ENCODE measurements at regions not wholly inside any gene's neighbourhood (a gene's known extent, or its start where the extent isn't known, plus 50 kb on each side); places are given as distances from the start of the nearest gene placed in this dataset.

DNA sequence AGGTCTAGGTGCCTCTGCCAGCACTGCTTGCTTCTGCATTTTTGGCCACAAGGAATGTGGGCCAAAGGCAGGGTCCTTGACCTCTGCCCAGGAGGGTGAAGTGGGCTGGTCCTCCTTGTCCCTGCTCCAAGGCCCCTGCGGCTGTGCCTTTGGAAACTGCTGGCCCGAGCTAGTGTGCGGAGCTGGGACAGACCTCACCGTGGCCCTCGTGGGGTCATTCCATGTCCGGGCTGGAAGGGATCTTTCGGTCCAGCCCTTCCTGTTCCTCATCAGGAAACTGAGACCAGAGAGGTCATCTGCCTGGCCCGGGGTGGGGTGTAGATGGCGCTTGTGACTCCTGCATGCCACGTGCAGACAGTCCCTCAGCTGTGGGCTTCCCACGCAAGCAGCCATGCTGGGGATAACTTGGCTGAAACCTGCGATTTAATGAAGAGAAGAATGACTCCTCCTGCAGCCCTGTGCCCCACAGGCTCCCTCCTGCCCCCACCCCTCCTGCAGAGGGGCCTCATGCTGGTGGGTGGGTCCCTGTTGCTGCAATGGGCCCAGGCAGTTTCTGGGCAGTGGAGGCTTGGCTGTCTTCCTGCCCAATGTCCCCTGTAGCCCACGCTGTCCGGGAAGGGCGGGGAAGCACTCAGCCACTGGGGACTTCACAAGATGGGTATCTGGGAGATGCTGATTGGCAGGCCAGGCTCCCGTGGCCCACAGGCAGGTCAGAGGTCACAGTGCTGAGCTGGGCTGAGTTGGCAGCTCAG lies 245.2 kb downstream of the SEC14L1 start:
- intact Hi-C loops (cut with DNase I) = no loop called here
- WGBS = 43% methylated on average over 8 of the region's 16 CpGs
- H3K4me1 ChIP-seq = peaks cover 96 to 99% (median 97%) of the 10 kb centered on the region in 4 donors

DNA sequence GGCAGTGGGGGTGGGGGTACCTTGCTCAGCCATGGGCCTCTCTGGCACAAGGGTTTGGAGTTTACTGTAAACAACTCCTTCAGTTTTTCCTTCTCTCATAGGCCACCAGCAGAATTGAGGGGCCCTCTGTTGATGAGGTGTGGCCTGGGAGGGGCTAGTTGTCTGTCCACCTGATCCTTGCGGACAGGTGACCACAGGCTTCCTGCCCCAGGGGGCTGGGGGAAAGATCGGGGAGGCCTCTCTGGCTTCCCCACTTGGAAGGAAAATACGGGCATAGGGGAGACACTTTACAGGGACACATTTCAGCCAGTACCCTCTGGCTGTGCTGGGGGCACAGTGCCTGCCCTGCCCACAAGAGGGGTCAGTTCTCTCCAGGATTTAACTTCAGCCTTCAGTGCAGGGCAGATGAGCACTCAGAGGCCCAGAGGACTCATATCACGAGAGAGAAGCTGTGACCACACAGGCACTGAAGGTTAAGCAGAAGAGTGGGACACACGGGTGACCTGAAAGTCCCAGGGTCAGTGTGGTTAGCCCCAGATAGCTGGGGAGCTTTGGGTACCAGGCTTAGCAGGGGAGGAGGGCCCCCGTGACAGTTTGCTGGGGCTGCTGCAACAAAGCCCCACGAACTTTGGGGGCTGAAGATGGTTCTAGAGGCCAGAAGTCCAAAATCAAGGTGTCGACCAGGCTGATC lies 245.9 kb downstream of the SEC14L1 start:
- intact Hi-C loops (cut with DNase I) = no loop called here
- peaks cover 96 to 99% (median 97%) of the 10 kb centered on the region in 4 donors for H3K4me1 ChIP-seq

More for the DNA sequence above, 245.2 kb downstream of the SEC14L1 start:
- Histone ChIP-seq H3K36me3 (no peaks in the 10 kb centered on the region), H3K4me3 (peak overlapping the region in 1 of 4 donors; percentile 15), H3K9me3 (no peaks in the 10 kb centered on the region), H3K27ac (replicated peaks in 1 of 4) (peak overlapping the region; percentile 99 to 100 (median 99)), H3K27me3 (no peaks in the 10 kb centered on the region)
- no peak for DNase-seq (ENCODE audit: extremely low spot score)
- TF ChIP-seq EP300 (IDR thresholded peaks at IDR 0.05) (no peak), POLR2AphosphoS5 (IDR thresholded peaks at IDR 0.05) (peak in 1 of 2 donors; percentile 12)

DNA sequence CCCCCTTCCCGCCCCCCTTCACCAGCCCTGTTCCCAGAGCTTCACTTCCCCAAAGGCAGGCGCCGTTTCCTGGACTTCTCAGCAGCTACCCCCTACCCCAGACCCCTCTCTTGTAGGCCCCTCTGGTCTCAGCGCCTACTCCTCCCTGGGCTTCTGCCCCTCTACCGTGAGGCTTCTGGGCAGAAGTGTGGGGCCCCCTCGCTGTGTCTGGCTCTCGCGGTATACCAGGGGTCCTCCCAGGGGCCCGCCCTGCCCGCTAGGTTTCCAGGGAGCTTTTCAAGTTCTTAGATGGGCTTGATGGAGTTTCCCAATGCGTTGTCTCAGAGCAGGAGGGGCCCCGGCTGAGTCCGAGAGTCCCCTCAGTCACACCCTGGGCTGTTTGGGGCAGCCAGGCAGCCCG lies 247.1 kb downstream of the SEC14L1 start:
- no peak for TF ChIP-seq EP300 (IDR thresholded peaks at IDR 0.05)
- TF ChIP-seq POLR2A (IDR thresholded peaks at IDR 0.05; ENCODE audit: low read depth) = no peak
- TF ChIP-seq POLR2AphosphoS5 (IDR thresholded peaks at IDR 0.05) = no peak
- no peak for TF ChIP-seq CTCF (IDR thresholded peaks at IDR 0.05)
- 77% methylated on average over 11 of the region's 14 CpGs for WGBS
- intact Hi-C loops (cut with DNase I) = no loop called here
- DNase-seq (ENCODE audit: extremely low spot score) = no peak
- Histone ChIP-seq H3K27ac (replicated peaks in 1 of 4) (peak overlapping the region; percentile 99 to 100 (median 99)), H3K4me3 (peak overlapping the region in 3 of 4 donors; percentile 15 to 51 (median 26)), H3K36me3 (no peaks in the 10 kb centered on the region), H3K9me3 (no peaks in the 10 kb centered on the region), H3K4me1 (peaks cover 96 to 99% (median 97%) of the 10 kb centered on the region in 4 donors), H3K27me3 (no peaks in the 10 kb centered on the region)

More for the DNA sequence above, 245.9 kb downstream of the SEC14L1 start:
- WGBS = 73% methylated on average over 8 of the region's 8 CpGs
- Histone ChIP-seq H3K9me3 (no peaks in the 10 kb centered on the region), H3K36me3 (no peaks in the 10 kb centered on the region), H3K4me3 (peak overlapping the region in 1 of 4 donors; percentile 9), H3K27ac (replicated peaks in 1 of 4) (peak overlapping the region; percentile 99 to 100 (median 99)), H3K27me3 (no peaks in the 10 kb centered on the region)
- no peak for DNase-seq (ENCODE audit: extremely low spot score)
- TF ChIP-seq POLR2AphosphoS5 (IDR thresholded peaks at IDR 0.05) = peak in 1 of 2 donors; percentile 3
- TF ChIP-seq CTCF (IDR thresholded peaks at IDR 0.05) = no peak

DNA sequence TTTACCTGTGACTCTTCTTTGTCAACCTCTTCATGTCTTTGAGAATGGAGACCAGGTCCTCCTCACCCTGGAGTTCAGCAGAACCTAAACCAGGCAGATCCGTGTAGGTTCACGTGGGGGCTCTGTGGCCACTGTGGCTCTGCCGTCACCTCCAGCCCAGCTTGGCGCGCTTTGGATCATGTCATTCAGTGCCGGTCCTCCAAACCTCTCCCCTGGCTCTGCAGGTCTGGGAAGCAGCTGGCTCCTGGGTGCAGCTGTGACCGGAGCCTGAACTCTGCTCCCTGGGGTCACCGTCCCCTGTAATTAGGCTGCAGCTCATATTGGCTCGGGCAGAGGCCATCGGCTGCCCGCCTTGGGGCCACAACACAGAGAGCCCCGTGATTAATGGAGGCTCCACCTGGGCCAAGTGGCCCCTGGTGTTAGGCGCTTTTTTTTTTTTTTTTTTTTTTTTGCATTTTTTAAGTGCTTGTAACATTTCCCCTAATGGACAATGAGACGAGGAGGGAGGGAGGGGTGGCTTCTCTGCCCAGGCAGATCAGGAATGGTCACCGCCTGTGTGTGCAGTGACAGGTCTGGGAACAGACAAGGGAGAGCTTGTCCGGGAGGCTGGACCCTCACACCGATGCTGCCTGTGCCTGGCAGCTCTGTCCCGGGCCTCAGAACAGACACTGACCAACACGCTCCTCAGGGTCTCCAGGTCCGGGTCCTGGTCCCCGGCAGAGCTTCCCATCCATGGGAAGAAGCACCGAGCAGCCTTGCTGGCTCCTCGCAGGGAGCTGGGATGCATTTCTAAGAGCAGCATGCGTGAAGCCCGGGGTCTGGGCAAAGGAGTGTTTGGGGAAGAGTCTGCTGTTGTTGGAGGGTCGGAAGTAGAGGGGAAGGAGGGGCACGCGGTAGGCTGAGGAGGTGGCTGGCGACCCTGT lies 247.9 kb downstream of the SEC14L1 start:
- TF ChIP-seq POLR2A (IDR thresholded peaks at IDR 0.05; ENCODE audit: low read depth) (no peak), POLR2AphosphoS5 (IDR thresholded peaks at IDR 0.05) (peak in 1 of 2 donors; percentile 35), EP300 (IDR thresholded peaks at IDR 0.05) (no peak)
- no peaks in the 10 kb centered on the region for H3K9me3 ChIP-seq
- no peak for DNase-seq (ENCODE audit: extremely low spot score)
- no peaks in the 10 kb centered on the region for H3K27me3 ChIP-seq
- WGBS = 41% methylated on average over 25 of the region's 29 CpGs
- peak overlapping the region; percentile 99 to 100 (median 99) for H3K27ac ChIP-seq (replicated peaks in 1 of 4)
- H3K36me3 ChIP-seq = no peaks in the 10 kb centered on the region
- intact Hi-C loops (cut with DNase I) = no loop called here
- H3K4me1 ChIP-seq = peaks cover 96 to 99% (median 97%) of the 10 kb centered on the region in 4 donors
- H3K4me3 ChIP-seq = peak overlapping the region; percentile 26 to 51 (median 28)

DNA sequence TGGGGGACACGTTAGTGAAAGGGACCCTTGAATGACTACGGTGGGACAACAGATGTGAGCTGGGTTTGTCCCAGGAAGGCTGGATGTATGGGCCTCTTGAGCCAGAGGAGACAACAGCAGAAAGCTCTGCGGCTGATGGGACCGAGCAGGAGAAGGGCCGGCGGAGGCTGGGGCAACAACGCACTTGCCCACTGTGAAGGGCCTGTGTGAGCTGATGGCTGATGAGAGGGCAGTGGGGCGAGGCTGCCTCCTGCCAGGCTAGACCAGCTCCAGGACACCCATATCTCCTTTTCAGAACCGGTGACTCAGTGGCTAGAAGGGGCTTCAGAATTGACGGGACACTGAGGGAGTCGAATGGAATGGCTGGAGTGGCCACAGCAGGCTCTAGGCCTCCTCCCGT lies 250.1 kb downstream of the SEC14L1 start:
- H3K27ac ChIP-seq (replicated peaks in 1 of 4) = peak overlapping the region; percentile 99 to 100 (median 99)

More for the DNA sequence above, 250.1 kb downstream of the SEC14L1 start:
- no peak for DNase-seq (ENCODE audit: extremely low spot score)
- WGBS = 77% methylated on average over 11 of the region's 12 CpGs
- intact Hi-C loops (cut with DNase I) = no loop called here
- no peak overlapping the region for H3K4me3 ChIP-seq
- peaks cover 96 to 99% (median 97%) of the 10 kb centered on the region in 4 donors for H3K4me1 ChIP-seq
- H3K9me3 ChIP-seq = no peaks in the 10 kb centered on the region
- TF ChIP-seq CTCF (IDR thresholded peaks at IDR 0.05) = no peak
- no peak for TF ChIP-seq EP300 (IDR thresholded peaks at IDR 0.05)
- TF ChIP-seq POLR2A (IDR thresholded peaks at IDR 0.05; ENCODE audit: low read depth) = no peak
- TF ChIP-seq POLR2AphosphoS5 (IDR thresholded peaks at IDR 0.05) = no peak
- no peaks in the 10 kb centered on the region for H3K27me3 ChIP-seq
- H3K36me3 ChIP-seq = no peaks in the 10 kb centered on the region
